T47D (cell line): ENCODE measurements at regions not wholly inside any gene's neighbourhood (a gene's known extent, or its start where the extent isn't known, plus 50 kb on each side); places are given as distances from the start of the nearest gene placed in this dataset.
"Not testable (repeated sequence)": the region's sequence is repeated elsewhere in the genome, so short reads cannot be mapped to it uniquely, and the experiment has no call there.

Source experiments
- DNase-seq, 2 experiments: peaks; one replicate each; pipeline versions ENCODE4 v3.0.0 to v3.0.0-alpha.2; 2011 to 2012; ENCODE audit warnings: low read depth in 1 of 2, low spot score in 1 of 2
- JUND ChIP-seq: IDR thresholded peaks from 2 replicates; pipeline ENCODE4 v1.6.1; 2012; ENCODE audit warnings: low read depth
- in situ Hi-C: cut with HindIII; loops from 2 replicates; pipeline ENCODE4 v1.10.0; 2016; ENCODE audit warnings: low sequenced_read_pairs, low pct_unique_long_range_greater_than_20kb

GRCh38 chr6:118740372-118740771 lies 89.0 kb upstream of the CEP85L start:
- in situ Hi-C loops: no loop called here
- DNase-seq: no peak

GRCh38 chr6:118739696-118740353 lies 88.4 kb upstream of the CEP85L start:
- in situ Hi-C loops: no loop called here
- TF ChIP-seq JUND: no peak
- DNase-seq: no peak

More at GRCh38 chr6:118740372-118740771, 89.0 kb upstream of the CEP85L start:
- TF ChIP-seq JUND: no peak

GRCh38 chr6:118736440-118736839 lies 85.0 kb upstream of the CEP85L start:
- no peak for TF ChIP-seq JUND
- in situ Hi-C loops: no loop called here
- no peak for DNase-seq

- in situ Hi-C loops: no loop called here
- no peak for TF ChIP-seq JUND
- no peak for DNase-seq
These were observed 83.9 kb upstream of the CEP85L start for GRCh38 chr6:118735320-118735719.

- in situ Hi-C loops: no loop called here
- TF ChIP-seq JUND: no peak
- no peak for DNase-seq
These were observed 74.6 kb upstream of the CEP85L start for GRCh38 chr6:118725944-118726343.

GRCh38 chr6:118724211-118724610 lies 72.8 kb upstream of the CEP85L start:
- DNase-seq: no peak
- TF ChIP-seq JUND: no peak
- in situ Hi-C loops: no loop called here

- DNase-seq: no peak
- no peak for TF ChIP-seq JUND
- in situ Hi-C loops: no loop called here
These were observed 71.7 kb upstream of the CEP85L start for GRCh38 chr6:118722829-118723813.

GRCh38 chr6:118720125-118720473 lies 68.7 kb upstream of the CEP85L start:
- TF ChIP-seq JUND: no peak
- in situ Hi-C loops: no loop called here
- no peak for DNase-seq

GRCh38 chr6:118719351-118720124 lies 68.1 kb upstream of the CEP85L start:
- DNase-seq: no peak
- TF ChIP-seq JUND: no peak
- in situ Hi-C loops: no loop called here

GRCh38 chr6:118718903-118719302 lies 67.5 kb upstream of the CEP85L start:
- in situ Hi-C loops: no loop called here
- no peak for DNase-seq
- TF ChIP-seq JUND: no peak

GRCh38 chr6:118718297-118718696 lies 66.9 kb upstream of the CEP85L start:
- TF ChIP-seq JUND: no peak
- DNase-seq: no peak
- in situ Hi-C loops: no loop called here

- TF ChIP-seq JUND: no peak
- in situ Hi-C loops: no loop called here
- DNase-seq: no peak
These were observed 65.7 kb upstream of the CEP85L start for GRCh38 chr6:118717106-118717505.

- DNase-seq, in situ Hi-C loops: not testable (repeated sequence)
These were observed 64.5 kb upstream of the CEP85L start for GRCh38 chr6:118715907-118716306.
